ENCODE measurements at regions not wholly inside any gene's neighbourhood (a gene's known extent, or its start where the extent isn't known, plus 50 kb on each side); places are given as distances from the start of the nearest gene placed in this dataset.

- no peak for DNase-seq
These were observed 110.2 kb upstream of the HAND1 start for GRCh38 chr5:154588091-154588774.

DNA sequence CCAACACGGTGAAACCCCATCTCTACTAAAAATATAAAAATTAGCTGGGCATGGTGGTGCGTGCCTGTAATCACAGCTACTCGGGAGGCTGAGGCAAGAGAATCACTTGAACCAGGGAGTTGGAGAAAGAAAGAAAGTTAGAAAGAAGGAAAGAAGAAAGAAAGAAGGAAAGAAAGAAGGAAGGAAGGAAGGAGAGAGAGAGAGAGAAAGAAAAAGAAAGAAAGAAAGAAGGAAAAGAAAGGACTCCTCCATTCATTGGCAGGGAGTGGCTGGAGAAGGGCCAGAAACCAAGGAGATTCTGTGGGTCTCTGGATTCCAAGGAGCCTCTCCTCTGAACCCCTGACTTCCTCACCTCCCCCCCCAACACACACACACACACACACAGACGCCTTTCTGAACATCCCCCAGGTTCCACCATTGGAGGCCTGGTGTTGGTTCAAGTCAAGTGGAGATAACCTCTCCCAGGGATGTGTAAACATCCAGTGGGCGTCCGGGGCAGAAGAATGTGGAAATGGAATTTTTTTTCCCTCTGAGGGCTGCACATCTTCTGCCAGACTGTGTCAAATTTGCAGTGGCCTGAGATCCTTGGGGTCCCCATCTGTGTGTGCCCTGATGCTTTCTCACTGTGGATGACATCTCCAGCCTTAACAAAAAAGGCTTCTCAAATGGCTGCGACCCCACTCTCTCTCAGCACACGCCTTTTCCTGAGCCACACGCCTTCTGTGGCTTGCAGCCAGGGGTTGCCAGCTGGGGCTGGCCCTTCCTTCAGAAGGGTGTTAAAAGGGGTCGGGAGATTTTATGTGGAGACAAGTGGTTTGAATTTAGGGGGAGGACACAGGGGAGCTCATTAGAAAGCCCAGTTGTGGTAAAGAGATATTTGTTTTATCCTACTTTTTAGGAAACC lies 109.3 kb upstream of the HAND1 start:
- DNase-seq: no peak

GRCh38 chr5:154583671-154584177 lies 105.7 kb upstream of the HAND1 start:
- no peak for DNase-seq

DNA sequence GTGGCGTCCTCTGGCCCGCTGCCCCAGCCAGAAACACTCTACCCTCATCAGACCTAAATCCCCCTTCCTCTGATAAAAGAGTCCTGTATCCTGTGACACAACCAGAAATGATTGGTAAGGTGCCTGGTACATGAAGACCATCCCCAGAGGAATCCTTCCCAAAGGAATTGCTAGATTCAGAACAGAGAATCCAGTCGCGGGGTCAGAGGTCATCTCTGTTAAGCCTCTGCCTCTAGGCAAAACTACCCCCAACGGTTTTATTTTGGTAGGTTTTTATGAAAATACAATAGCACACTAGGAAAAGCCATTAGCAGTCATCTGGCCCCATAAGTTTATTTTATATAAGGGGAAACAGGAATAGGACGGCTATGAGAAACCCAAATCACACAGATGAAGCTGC lies 102.4 kb upstream of the HAND1 start:
- DNase-seq: no peak

DNA sequence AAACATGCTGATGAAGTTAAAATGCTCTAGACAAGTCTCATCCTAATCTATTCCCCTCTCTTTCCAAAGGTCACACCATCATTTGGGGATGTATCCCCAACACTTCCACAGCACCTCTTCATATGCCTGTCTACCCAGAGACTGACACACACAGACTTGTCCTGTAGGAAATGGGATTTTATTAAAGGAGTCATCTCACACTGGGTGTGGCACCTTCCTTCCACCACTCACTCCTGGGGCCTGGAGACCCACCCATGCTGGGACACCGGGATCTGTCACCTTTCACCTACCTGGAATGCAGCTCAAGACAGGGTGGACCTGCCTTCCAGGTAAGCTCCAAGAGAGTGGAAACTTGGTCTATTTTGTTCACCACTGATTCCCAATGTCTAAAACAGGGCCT lies 99.4 kb upstream of the HAND1 start:
- no peak for DNase-seq

DNA sequence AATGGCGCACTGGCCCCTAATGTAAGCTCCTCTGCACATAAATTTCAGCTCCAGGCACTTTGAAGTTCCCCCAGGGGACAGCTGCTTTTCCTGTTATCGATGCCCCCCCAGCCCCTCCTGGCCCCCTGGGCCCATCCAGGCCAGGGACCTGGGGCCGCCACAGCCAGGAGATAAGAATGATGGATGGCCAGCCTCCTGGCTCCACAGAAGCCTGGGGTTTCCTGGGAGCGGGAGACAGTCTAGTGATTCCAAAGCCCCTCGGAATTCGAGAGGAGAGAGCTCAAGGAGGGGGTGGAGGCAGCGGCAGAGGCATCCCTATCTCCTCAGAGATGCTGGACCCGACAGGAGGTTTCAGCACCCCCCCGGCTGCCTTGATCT lies 98.4 kb upstream of the HAND1 start:
- no peak for DNase-seq

- no peak for DNase-seq
These were observed 97.8 kb upstream of the HAND1 start for GRCh38 chr5:154575546-154576428.

DNA sequence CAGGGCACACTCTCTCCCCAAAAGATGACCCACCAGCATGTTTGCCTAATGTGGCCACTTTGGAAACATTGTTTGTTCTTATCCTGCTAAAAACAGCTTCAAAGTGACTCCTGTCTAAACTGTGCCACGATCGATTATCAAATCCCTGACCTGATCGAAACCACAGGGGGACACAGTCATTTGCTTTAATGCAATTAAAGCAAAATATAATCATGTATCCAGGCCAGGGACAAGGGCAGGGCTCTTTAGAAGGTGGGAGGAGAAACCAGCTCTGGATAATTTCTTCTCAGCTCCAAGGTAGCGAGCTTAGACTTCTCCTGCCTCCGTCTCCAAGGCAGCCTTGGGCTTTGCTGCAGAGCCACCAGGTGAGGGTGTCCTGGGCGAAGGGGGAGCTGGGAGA lies 95.0 kb upstream of the HAND1 start:
- no peak for DNase-seq

DNA sequence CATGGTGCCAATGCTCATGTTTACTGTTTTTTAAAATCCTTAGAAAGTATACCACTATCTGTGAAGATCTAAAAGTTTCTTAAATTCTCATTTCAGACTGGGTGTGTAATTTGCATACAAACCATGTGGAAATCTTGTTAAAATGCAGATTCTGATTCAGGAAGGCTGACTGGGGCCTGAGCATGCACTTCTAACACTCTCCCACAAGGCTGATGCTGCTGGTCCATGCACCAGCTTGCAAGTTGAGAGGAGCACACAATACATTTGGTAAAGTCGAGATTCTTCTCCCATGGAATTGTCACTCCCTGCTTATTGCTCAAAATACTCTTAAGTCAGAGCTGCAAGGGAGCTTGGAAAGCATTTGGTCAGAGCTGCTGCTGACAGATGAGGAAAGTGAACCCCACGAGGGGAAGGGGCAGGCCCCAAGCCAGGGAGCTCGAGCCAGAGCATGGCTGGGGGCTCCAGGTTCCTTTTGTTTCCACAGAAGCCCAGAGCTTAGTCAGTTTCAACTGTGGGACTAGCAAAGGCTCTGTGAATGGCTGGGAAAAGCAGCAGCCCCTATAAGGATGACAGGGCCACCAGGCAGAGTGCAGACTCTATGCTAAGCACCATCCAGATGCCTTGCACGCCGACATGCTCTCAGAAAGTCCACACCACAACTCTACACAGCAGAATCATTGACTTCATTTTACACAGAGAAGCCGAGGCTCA lies 93.5 kb upstream of the HAND1 start:
- DNase-seq: no peak

DNA sequence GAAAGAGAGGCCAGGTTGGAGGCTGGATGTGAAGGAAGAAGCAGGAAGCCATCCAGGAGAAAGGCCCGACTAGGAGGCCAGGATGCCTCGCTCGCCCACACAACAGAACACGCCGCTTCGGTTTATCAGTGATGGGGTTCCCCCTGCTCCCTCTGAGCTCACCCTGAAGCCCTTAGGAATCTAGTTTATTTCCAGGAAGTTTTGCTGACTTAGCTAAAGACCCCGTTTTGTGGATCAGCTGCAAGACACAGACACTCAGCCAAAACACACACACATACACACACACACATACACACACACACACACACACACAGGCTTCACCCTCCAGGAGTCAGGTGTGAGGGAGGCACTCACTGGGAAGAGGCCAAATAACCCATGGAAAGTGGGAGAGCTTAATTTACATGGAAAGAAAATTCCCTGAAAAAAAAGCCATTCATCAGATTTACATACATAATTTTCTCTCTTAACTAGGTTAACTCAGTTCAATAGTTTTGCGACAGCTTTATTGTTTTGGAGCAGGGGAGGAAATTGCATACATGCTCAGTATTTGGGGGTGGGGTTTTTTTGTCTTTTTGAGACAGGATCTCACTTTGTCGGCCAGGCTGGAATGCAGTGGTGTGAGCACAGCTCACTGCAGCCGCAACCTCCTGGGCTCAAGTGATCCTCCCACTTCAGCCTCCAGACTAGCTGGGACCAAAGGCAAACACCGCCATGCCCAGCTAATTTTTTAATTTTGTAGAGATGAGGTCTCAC lies 92.7 kb upstream of the HAND1 start:
- no peak for DNase-seq

- no peak for DNase-seq
These were observed 90.6 kb upstream of the HAND1 start for GRCh38 chr5:154568589-154568988.

GRCh38 chr5:154567155-154567554 lies 89.1 kb upstream of the HAND1 start:
- DNase-seq: no peak

- no peak for DNase-seq
These were observed 88.2 kb upstream of the HAND1 start for GRCh38 chr5:154566146-154566680.

GRCh38 chr5:154565123-154565522 lies 87.1 kb upstream of the HAND1 start:
- no peak for DNase-seq

DNA sequence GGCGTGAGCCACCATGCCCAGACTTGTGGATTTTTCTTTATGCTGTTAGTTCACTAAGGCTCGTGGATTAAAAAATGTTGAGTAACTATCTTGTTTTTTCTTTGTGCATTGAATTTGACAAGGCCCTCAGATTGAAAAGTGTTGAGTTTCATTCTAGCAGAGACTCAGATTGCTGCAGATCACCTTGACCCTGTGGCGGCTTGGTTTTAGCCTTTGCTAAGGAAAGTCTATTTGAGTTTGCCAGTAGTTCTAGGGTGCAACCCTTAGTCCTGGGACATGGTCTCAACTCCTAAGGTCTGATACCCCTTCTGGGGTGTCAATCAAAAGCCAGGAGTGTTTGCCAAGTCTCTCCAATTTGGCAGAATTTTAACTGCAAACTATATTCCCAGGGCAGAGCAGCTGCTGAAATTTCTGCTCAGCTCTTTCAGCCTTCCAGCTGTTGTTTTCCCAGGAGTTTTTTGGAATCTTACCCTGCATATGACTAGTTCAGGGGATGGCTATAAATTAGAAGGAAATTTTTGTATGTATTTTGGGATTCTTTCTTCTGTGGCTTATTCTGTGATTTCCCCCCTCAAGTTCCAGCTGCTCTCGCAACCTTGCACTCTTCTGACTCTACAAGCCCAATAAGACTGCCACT lies 84.3 kb upstream of the HAND1 start:
- DNase-seq: no peak

DNA sequence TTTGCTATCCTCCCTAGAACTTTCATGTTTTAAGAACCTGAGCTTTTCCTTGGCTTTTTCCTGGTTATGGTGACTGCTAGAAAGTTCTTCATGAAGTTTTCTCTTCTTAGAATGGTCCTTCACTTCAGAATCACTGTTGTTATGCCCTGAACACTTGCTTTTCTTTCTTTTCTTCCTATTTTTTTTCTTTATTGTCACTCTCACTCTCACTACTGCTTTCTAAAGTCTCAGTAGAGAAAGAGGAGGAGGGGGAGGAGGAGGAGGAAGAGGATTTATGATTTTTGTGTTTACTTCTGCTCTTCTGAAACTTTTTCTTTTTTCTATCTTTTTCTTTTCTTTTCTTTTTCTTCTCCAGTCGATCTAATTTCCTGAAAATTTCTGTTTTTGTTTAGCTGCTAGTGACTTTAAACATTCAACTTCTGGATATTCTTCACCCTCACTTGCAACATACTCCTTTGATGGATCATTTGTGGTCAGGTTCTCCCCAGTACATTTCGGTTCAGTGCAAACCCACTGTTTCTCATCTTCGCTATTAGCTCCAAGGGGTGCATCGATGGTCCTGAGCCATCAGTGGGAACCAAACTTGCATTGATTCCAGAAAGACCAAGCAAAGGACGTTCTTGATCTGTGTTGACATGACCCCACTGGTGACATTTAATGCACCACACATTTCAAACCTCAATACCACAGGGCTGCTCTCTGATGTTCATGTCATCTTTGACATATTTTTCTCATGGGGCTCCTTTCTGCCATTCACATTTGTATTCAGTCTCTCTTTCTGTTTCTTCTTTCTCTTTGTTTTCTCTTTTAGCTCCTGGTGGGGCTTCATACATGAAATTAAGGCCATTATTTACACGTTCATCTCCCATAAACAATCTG lies 81.6 kb upstream of the HAND1 start:
- no peak for DNase-seq

DNA sequence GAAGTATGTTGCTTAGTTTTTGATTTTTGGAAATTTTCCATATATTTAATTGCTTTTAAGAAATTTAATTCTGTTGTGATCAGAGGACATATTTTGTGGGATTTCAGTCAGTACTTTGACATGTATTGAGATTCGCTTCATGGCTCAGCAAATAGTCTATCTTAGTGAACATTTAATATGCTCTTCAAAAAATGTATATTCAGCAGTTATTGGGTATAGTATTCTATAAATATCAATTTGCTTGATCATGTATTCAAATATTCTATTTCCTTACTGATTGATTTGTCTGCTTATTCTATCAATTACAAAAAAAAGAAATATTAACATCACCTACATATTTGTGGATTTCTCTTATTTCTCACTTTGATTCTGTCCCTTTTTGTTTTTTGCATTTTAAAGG lies 79.5 kb upstream of the HAND1 start:
- no peak for DNase-seq

GRCh38 chr5:154547551-154547950 lies 69.5 kb upstream of the HAND1 start:
- no peak for DNase-seq

DNA sequence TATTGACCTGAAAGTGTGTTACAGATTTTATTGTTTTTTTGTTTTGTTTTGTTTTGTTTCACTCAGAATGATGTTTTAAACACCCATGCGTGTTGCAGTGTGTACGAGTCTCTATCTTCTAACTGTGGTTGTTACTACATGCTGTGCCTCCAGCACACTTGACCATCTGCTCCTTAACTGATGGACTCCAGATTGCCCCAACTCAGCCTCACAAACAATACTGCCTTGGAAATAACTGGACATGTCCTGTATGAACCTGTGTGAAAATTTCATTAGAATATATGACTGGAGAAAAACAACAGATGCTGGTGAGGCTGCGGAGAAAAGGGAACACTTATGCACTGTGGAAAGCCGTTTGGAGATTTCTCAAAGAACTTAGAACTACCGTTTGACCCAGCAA lies 68.7 kb upstream of the HAND1 start:
- DNase-seq: no peak

DNA sequence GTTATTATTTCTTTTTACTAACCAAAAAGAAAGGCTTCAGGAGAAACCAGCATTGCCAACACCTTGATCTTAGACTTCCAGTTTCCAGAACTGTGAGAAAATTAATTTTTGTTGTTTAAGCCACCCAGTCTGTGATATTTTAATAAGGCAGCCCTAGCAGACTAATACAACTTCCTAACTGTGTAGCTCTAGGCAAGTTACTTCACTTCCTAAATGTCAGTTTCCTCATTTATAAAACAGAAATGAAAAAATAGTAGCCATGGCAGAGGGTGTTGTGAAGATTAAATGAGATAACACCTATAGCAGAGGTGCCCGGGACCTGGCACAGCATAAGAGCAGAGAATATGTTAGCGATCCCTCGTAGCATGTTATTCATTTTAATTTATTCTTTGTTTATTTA lies 66.6 kb upstream of the HAND1 start:
- DNase-seq: no peak
